HG02763 (cell line): ENCODE measurements at regions not wholly inside any gene's neighbourhood (a gene's known extent, or its start where the extent isn't known, plus 50 kb on each side); places are given as distances from the start of the nearest gene placed in this dataset.
"Not testable (repeated sequence)": the region's sequence is repeated elsewhere in the genome, so short reads cannot be mapped to it uniquely, and the experiment has no call there.

Source experiments
- ATAC-seq: cut with Tn5 transposase; IDR thresholded peaks from one replicate; pipeline ENCODE4 v1.9.1; 2021; ENCODE audit warnings: mild to moderate bottlenecking, moderate library complexity; ENCODE audit not compliant: unreplicated experiment

GRCh38 chr13:63279136-63279535 is 1863.5 kb upstream of the PCDH20 start:
- no peak for ATAC-seq

GRCh38 chr13:63274772-63275171 is 1859.1 kb upstream of the PCDH20 start:
- no peak for ATAC-seq

- no peak for ATAC-seq
These were observed 1834.0 kb upstream of the PCDH20 start for GRCh38 chr13:63249411-63250187.

- not testable (repeated sequence) for ATAC-seq
These were observed 1821.2 kb upstream of the PCDH20 start for GRCh38 chr13:63236667-63237396.

- ATAC-seq = not testable (repeated sequence)
These were observed 1802.9 kb upstream of the PCDH20 start for GRCh38 chr13:63218596-63218995.

GRCh38 chr13:63209330-63210017 is 1793.8 kb upstream of the PCDH20 start:
- ATAC-seq = no peak

- no peak for ATAC-seq
These were observed 1793.2 kb upstream of the PCDH20 start for GRCh38 chr13:63208826-63209225.

GRCh38 chr13:63206461-63206860 is 1790.8 kb upstream of the PCDH20 start:
- no peak for ATAC-seq

- no peak for ATAC-seq
These were observed 1785.8 kb upstream of the PCDH20 start for GRCh38 chr13:63201493-63201892.

GRCh38 chr13:63199508-63199907 is 1783.9 kb upstream of the PCDH20 start:
- no peak for ATAC-seq

GRCh38 chr13:63198071-63198470 is 1782.4 kb upstream of the PCDH20 start:
- ATAC-seq = no peak

GRCh38 chr13:63195726-63196125 is 1780.1 kb upstream of the PCDH20 start:
- ATAC-seq = no peak

GRCh38 chr13:63190742-63191141 is 1775.1 kb upstream of the PCDH20 start:
- ATAC-seq = no peak

GRCh38 chr13:63190219-63190618 is 1774.6 kb upstream of the PCDH20 start:
- ATAC-seq = no peak

- no peak for ATAC-seq
These were observed 1774.1 kb upstream of the PCDH20 start for GRCh38 chr13:63189712-63190111.

GRCh38 chr13:63184693-63185092 is 1769.0 kb upstream of the PCDH20 start:
- no peak for ATAC-seq

GRCh38 chr13:63175536-63175935 is 1759.9 kb upstream of the PCDH20 start:
- ATAC-seq = no peak

- ATAC-seq = no peak
These were observed 1752.2 kb upstream of the PCDH20 start for GRCh38 chr13:63167699-63168337.

- ATAC-seq = no peak
These were observed 1750.7 kb upstream of the PCDH20 start for GRCh38 chr13:63166345-63166744.

GRCh38 chr13:63163903-63164302 is 1748.3 kb upstream of the PCDH20 start:
- no peak for ATAC-seq

- no peak for ATAC-seq
These were observed 1745.6 kb upstream of the PCDH20 start for GRCh38 chr13:63161219-63161618.
